ENCODE measurements at regions not wholly inside any gene's neighbourhood (a gene's known extent, or its start where the extent isn't known, plus 50 kb on each side); places are given as distances from the start of the nearest gene placed in this dataset.

DNA sequence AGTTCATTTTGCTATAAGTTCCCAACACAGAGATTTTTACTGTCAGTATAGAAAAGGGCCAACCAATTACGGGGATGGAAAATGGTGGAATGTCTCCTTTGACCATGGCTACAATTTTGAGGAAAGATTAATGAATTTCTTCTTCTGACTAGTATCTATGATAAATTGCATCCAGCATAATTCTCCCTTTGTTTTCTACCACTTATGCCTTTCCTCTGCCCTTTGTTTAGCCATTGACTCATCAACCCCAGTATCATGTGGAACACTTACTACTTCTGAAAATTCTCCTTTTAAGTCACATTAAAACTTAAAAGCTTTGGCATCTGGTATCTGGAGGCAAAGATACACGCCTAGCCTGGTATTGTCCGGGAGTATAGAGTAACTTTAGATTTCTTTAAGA, 92.9 kb upstream of the CADPS start:
- intact Hi-C loops (cut with DNase I): no loop called here
- DNase-seq (ENCODE audit: low spot score): no peak

- intact Hi-C loops (cut with DNase I): no loop called here
- no peak for DNase-seq (ENCODE audit: low spot score)
These were observed 95.4 kb upstream of the CADPS start for GRCh38 chr3:62970648-62971047.

GRCh38 chr3:62975566-62975965, 100.3 kb upstream of the CADPS start:
- intact Hi-C loops (cut with DNase I): no loop called here
- no peak for DNase-seq (ENCODE audit: low spot score)

DNA sequence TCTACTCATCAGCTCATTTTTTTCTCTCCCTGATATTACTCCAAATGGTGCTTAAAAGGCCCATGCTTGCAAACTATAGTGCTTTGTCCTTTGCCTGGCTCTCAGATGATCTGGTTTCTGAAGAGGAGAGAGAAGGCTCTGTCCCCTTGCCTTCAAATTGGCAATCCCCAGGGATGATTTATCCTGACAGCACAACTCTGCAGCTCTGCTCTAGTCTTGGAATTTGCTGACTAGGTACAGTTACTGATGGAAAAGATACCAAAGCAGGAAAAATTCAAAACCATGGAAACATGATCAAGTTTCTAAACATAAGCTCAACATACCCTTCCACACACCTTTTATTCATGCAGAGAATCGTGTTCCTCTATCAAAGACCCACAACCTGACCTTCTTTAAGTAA, 106.7 kb upstream of the CADPS start:
- no peak for DNase-seq (ENCODE audit: low spot score)
- intact Hi-C loops (cut with DNase I): no loop called here

GRCh38 chr3:62982795-62983455, 107.7 kb upstream of the CADPS start:
- intact Hi-C loops (cut with DNase I): no loop called here
- no peak for DNase-seq (ENCODE audit: low spot score)

GRCh38 chr3:62986061-62986460, 110.8 kb upstream of the CADPS start:
- intact Hi-C loops (cut with DNase I): no loop called here
- no peak for DNase-seq (ENCODE audit: low spot score)

GRCh38 chr3:62987721-62988120, 112.5 kb upstream of the CADPS start:
- no peak for DNase-seq (ENCODE audit: low spot score)
- intact Hi-C loops (cut with DNase I): no loop called here

DNA sequence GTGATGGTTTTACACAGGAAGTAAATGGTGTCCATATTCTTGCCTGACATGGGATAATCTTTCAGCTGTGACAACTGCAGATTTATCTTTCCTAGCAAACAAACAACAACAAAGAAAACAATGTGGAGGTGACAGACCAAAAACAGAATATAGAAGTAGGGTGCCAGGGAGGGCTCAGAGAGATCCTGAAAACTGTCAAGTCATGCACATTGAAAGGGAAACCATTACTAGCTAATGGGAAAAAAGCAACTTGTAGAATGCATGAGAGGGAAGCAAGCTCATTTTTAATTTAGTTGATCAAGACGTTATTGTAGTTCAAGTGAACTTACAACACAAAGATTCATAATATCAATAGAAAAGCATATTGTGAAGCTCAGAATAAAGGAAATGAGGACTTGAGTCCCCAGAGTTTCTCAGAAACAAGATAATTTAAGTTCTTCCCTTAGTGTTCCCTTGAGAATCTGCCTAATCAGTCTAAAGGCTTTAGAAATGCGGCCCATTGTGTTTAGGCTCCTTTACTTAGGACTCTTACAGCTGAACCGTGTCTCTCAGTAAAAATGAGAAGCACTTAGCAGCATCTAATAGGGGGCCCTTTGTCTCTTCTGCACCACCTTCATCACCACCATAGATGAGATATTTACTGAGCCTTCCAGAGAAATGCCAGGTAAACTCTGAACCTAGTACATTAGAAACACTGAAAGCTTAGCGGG, 115.6 kb upstream of the CADPS start:
- intact Hi-C loops (cut with DNase I): no loop called here
- DNase-seq (ENCODE audit: low spot score): no peak

- no peak for DNase-seq (ENCODE audit: low spot score)
- intact Hi-C loops (cut with DNase I): no loop called here
These were observed 117.3 kb upstream of the CADPS start for GRCh38 chr3:62992520-62992919.

GRCh38 chr3:62995119-62995518, 119.9 kb upstream of the CADPS start:
- intact Hi-C loops (cut with DNase I): no loop called here

GRCh38 chr3:62995530-62995929, 120.3 kb upstream of the CADPS start:
- DNase-seq (ENCODE audit: low spot score): no peak
- intact Hi-C loops (cut with DNase I): no loop called here

More at GRCh38 chr3:62995119-62995518, 119.9 kb upstream of the CADPS start:
- DNase-seq (ENCODE audit: low spot score): no peak

DNA sequence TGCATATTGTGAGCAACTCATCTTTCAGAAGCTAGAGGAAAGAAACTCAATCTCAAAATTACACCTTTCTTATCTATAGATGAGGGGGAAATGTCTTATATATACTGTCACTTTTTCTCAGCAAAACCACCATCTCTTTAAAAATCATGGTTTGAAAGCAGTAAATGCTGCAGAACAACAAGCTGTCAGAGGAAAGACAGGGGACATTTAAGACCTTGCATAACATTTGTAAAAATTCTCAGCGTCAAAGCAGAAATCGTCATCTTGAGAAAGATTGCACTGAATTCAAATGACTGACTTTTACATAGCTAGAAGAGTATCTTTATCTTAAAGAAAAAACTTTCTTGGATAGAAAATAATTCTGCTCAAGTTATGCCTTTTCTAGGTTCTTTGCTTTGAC, 122.2 kb upstream of the CADPS start:
- intact Hi-C loops (cut with DNase I): no loop called here
- DNase-seq (ENCODE audit: low spot score): no peak

GRCh38 chr3:62999158-62999557, 123.9 kb upstream of the CADPS start:
- DNase-seq (ENCODE audit: low spot score): no peak
- intact Hi-C loops (cut with DNase I): no loop called here

DNA sequence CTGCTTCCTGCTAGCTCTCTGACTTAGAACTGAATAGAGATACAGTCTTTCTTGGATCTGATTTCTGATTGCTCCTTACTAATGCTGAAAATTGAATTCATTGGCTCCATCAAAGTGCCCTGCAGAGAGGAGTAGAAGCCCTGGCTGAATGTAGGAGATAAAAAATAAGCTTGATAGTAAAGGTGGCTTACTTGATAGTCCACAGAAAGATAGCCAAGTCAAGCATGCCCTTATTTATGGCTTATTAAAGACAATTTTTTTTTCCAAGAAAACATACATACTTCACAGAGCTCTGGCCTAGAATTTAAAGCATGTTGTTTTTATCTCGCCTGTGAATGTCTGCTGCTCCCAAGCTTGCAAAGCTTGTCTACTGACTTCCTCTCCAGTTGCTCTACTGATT, 124.6 kb upstream of the CADPS start:
- no peak for DNase-seq (ENCODE audit: low spot score)
- intact Hi-C loops (cut with DNase I): no loop called here

DNA sequence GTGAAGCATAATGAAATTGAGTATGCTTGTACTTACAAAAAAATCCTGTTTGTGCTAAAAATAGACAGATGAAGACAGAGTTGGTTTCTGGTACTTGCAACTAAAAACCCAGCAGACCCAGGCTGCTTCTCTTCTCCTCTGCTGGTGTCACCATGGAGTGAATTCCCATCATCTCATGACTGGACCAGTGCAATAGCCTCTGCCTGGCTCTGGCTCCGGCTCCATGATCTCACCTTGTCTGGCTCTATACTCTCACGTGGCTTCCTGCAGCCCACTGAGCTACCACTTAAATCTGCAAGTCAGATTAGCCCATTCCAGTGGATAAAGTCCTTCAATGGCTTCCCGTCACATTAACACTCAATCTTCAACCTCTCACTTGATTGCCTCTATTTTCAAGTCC, 129.2 kb upstream of the CADPS start:
- DNase-seq (ENCODE audit: low spot score): no peak
- intact Hi-C loops (cut with DNase I): no loop called here

GRCh38 chr3:63015614-63016309, 140.5 kb upstream of the CADPS start:
- no peak for DNase-seq (ENCODE audit: low spot score)
- intact Hi-C loops (cut with DNase I): no loop called here

- DNase-seq (ENCODE audit: low spot score): no peak
- intact Hi-C loops (cut with DNase I): no loop called here
These were observed 146.9 kb upstream of the CADPS start for GRCh38 chr3:63022114-63022513.

- intact Hi-C loops (cut with DNase I): no loop called here
- DNase-seq (ENCODE audit: low spot score): no peak
These were observed 151.5 kb upstream of the CADPS start for GRCh38 chr3:63026722-63027121.

DNA sequence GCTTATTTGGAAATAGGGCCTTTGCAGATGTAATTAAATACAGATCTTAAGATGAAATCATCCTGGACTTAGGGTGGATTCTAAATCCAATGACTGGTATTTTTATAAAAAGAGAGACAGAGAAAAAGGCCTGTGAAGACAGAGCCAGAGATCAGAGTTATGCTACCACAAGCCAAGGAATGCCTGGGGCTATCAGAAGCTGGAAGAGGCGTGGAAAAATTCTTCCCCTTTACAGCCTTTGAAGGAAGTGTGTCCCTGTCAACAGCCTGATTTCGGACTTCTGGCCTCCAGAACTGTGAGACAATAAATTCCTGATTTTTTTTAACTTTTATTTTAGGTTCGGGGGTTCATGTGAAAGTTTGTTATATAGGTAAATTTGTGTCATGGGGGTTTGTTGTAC, 154.1 kb upstream of the CADPS start:
- intact Hi-C loops (cut with DNase I): no loop called here
- DNase-seq (ENCODE audit: low spot score): no peak

DNA sequence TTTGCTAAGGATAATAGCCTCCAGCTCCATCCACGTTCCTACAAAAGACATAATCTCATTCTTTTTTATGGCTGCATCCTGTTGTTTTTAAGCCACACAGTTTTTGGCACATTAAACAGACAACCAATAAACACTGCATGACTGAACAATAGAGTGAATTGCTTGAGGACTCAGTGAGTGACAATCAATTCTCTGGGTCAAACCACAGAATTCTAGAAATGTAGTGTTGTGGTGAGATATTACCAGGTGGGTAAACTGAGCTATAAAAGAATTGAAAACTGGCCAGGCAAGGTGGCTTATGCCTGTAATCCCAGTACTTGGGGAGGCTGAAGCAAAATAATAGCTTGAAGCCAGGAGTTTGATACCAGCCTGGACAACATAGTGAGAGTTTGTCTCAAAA, 154.7 kb upstream of the CADPS start:
- intact Hi-C loops (cut with DNase I): no loop called here
- no peak for DNase-seq (ENCODE audit: low spot score)

GRCh38 chr3:63030666-63031065, 155.4 kb upstream of the CADPS start:
- DNase-seq (ENCODE audit: low spot score): no peak
- intact Hi-C loops (cut with DNase I): no loop called here
